ENCODE measurements at regions not wholly inside any gene's neighbourhood (a gene's known extent, or its start where the extent isn't known, plus 50 kb on each side); places are given as distances from the start of the nearest gene placed in this dataset.

DNA sequence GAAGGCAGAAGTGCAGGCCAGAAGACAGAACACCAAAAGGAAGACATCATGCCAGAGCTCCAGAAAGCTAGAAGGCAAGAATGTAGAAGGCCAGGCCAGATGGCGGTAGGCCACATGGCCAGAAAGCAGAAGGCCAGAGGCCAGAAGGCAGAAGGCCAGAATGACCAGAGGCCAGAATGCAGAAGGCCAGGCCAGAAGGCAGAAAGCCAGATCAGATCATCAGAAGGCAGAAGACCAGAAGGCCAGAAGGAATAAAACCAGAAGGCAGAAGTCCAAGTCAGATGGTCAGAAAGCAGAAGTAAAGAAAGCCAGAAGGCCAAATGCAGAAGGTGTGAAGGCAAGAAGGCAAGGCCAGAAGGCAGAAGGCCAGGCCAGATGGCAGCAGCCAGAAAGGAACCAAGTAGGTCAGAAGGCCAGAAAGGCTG lies 185.0 kb downstream of the TUBA3C start:
- TF ChIP-seq, protein P1, sequence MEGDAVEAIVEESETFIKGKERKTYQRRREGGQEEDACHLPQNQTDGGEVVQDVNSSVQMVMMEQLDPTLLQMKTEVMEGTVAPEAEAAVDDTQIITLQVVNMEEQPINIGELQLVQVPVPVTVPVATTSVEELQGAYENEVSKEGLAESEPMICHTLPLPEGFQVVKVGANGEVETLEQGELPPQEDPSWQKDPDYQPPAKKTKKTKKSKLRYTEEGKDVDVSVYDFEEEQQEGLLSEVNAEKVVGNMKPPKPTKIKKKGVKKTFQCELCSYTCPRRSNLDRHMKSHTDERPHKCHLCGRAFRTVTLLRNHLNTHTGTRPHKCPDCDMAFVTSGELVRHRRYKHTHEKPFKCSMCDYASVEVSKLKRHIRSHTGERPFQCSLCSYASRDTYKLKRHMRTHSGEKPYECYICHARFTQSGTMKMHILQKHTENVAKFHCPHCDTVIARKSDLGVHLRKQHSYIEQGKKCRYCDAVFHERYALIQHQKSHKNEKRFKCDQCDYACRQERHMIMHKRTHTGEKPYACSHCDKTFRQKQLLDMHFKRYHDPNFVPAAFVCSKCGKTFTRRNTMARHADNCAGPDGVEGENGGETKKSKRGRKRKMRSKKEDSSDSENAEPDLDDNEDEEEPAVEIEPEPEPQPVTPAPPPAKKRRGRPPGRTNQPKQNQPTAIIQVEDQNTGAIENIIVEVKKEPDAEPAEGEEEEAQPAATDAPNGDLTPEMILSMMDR (IDR thresholded peaks at IDR 0.05) = no peak
- TF ChIP-seq, protein P2, sequence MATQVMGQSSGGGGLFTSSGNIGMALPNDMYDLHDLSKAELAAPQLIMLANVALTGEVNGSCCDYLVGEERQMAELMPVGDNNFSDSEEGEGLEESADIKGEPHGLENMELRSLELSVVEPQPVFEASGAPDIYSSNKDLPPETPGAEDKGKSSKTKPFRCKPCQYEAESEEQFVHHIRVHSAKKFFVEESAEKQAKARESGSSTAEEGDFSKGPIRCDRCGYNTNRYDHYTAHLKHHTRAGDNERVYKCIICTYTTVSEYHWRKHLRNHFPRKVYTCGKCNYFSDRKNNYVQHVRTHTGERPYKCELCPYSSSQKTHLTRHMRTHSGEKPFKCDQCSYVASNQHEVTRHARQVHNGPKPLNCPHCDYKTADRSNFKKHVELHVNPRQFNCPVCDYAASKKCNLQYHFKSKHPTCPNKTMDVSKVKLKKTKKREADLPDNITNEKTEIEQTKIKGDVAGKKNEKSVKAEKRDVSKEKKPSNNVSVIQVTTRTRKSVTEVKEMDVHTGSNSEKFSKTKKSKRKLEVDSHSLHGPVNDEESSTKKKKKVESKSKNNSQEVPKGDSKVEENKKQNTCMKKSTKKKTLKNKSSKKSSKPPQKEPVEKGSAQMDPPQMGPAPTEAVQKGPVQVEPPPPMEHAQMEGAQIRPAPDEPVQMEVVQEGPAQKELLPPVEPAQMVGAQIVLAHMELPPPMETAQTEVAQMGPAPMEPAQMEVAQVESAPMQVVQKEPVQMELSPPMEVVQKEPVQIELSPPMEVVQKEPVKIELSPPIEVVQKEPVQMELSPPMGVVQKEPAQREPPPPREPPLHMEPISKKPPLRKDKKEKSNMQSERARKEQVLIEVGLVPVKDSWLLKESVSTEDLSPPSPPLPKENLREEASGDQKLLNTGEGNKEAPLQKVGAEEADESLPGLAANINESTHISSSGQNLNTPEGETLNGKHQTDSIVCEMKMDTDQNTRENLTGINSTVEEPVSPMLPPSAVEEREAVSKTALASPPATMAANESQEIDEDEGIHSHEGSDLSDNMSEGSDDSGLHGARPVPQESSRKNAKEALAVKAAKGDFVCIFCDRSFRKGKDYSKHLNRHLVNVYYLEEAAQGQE (IDR thresholded peaks at IDR 0.05; ENCODE audit: insufficient read depth in 1 of 2, low read depth in 2 of 2, low read length in 1 of 2) = no peak
